ENCODE measurements at regions not wholly inside any gene's neighbourhood (a gene's known extent, or its start where the extent isn't known, plus 50 kb on each side); places are given as distances from the start of the nearest gene placed in this dataset.
A peak's percentile ranks its signal among the peaks of the same experiment; 100 is the strongest.
"Not testable (repeated sequence)": the region's sequence is repeated elsewhere in the genome, so short reads cannot be mapped to it uniquely, and the experiment has no call there.

DNA sequence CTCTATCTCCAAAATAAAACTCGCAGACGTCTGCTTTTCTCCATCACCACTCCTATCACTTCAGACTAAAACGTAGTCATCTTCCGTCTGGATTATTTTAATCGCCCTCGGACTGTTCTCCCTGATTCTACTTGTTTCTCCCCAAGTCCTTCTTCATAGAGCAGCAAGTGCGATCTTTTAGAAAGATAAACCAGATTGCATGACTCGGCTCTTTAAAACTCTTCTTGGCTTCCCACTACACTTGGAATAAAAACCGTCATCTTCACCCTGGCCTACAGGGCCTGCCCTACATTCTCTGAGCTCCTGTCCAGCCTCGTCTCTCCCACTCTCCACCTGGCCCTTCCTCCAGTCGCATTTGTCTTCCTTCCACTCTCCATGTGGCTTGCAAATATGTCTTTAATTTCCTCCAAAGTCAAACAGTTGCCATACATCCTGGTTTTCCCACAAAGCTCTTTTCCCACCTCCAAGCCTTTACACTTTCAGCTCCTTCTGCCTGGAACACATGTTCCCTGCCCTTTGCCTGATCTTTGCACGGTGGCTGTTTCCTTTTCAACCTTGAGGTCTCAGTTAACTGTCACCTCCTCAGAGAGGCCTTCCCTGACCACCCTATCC lies 70.5 kb upstream of the DHX40 start:
- no peak for DNase-seq

DNA sequence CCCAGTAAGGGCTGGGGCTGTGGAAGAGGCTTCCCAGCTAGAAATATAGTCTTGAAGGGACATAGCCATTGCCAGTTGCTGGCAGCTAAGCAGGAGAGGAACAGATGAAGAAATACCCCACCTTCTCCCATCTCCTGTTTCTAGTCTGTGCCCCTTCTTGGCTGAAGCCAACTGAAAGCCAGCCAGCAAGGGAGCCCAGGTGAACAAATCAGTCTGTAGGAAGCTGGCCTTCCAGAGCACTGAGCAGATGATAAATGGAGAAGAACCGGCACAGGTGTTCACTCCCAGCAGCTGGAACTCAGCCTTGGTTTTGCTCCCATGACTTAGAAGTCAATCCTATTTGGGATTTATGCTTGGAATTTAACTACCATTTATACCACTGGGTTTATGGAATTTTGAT lies 69.2 kb upstream of the DHX40 start:
- no peak for DNase-seq

DNA sequence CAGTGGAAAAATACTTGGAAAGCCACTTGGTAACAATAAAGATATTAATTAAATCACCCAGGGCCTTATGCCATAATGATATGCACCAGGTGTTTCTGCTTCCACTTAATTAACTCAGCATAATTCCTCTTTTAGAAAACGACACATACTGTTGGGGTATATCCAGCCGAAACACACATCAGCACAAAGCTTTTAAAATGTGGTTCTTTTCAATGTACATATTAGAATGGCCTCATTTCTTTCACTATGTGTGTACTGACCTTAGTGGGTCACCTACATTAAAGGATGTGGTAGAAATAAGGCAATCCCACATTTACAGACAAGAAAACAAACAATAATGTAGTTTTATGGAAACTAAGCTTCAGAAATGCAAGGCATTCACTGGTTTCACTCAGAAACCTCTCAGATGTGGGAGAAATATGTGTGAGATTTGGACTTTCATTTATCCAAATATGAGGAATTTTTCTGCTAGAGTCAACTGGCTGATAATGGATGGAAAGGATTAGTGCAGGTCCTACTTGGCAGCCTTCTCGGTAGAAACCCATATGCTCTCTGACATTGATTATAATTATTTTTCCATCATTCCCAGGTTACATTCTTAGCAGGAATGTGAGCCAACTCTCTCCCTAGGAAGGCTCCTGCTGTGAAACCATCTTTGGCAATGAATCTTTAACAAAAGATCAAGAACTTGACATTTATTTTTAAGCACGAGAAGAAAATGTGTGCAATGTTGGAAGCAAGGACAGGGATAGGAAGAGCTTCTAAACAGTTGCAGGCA lies 66.7 kb upstream of the DHX40 start:
- peak; percentile 88 for DNase-seq

DNA sequence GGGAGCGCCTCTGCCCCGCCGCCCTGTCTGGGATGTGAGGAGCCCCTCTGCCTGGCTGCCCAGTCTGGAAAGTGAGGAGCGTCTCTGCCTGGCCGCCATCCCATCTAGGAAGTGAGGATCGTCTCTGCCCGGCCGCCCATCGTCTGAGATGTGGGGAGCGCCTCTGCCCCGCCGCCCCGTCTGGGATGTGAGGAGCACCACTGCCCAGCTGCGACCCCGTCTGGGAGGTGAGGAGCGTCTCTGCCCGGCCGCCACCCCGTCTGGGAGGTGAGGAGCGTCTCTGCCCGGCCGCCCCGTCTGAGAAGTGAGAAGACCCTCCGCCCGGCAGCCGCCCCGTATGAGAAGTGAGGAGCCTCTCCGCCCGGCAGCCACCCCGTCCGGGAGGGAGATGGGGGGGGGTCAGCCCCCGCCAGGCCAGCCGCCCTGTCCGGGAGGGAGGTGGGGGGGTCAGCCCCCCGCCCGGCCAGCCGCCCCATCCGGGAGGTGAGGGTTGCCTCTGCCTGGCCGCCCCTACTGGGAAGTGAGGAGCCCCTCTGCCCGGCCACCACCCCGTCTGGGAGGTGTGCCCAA lies 65.2 kb upstream of the DHX40 start:
- DNase-seq: not testable (repeated sequence)

DNA sequence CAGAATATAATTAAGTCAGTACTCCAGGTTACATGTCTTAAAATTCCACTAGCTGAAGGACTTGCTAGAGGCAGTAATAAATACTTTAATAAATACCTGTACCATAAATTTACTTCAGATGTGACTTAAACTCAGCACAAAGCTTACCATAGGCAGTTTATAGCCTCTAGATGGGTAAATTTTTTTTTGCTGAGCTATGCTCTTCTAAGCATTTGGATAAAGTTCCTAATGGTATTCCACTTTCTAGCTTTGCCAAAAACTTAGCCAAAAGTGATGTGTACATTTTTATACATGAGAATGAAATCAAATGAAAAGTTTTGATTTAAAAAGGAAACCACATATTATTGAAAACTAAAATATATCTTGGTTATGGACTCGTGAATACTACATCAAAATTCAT lies 63.7 kb upstream of the DHX40 start:
- no peak for DNase-seq

DNA sequence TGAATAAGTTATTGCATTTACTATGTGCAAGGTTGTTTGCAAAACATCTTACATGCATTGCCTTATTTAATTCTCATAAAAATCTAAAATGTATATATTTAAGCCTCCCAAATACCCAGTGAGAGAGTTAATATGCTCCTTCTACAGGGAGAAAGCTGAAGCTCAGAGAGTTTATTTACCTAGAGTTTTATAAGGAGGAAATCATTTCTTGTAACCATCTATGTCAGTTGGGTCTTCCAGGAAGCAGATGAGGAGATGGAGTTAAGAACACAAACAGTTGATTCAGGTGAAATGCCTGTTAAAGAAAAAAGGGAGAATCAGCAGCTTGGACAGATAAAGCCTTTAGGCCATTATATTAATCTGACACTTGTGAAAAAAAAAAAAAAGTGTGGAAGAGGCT lies 62.6 kb upstream of the DHX40 start:
- DNase-seq: no peak

DNA sequence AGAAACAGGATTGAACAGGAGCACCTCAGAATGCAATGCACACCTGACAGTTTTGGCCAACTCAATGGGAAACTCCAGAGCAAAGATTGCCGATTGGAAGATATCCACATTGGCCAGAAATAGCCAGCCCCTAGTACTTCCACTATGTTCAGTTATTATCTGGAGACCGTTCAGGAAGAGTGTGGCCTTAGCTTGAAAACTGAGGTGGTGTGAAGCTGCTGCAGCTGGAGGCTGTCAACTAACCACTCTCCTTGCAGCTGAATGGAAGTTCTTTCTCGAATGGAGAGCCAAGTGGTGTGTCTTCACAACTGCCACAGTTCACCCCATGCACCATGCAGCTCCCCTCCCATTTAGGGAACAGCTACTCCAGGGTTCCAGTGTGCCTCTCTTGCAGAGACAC lies 61.9 kb upstream of the DHX40 start:
- DNase-seq: no peak

DNA sequence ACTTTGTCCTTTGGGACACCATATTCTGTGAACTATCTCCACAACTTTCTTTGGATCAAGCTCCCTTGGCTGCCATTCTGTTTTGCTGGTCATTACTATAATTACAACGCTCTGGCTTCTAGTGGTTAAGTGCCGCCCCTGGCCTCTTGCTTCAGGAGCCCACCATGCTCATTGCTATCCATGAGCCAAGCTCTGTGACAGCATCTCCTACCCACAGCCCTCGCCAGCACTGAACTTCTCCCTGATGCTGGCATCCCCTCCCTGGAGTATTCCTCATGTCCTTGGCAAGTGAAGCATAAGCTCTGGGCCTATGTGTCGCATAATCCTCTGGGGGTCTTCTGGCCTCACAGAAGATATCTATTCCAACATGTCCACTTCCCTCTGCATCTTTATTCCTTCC lies 60.6 kb upstream of the DHX40 start:
- DNase-seq: no peak

DNA sequence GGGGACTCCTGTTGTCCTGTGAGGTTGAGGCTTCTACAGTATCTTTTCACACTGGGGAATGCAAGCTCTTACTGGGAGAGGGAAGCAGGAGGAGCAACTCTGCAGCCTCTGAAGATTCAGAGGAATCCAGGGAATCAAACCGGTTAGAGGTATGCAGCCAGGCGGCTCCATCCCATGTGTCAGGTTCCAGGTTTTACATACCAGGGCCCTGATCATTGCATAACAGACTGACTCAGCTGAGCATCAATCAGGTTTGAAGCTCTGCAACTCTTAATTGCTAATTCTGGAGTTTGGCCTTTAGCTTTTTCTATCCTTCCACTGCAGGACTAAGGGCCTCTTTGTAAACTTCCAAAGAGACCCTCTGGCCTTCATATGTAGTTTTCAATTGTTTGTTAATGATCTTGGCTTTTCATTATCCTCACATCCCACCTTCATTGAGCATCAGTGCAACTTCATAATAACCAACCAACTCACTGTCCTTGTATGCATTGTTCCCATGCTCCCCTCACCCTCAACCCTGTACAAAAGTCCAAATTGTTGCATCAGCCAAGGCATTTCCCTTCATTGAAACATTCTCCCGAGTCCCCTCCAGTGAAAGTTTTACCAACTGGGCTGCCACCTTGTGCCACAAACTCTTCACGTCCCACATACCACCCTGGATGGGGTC lies 59.7 kb upstream of the DHX40 start:
- DNase-seq: peak; percentile 66

DNA sequence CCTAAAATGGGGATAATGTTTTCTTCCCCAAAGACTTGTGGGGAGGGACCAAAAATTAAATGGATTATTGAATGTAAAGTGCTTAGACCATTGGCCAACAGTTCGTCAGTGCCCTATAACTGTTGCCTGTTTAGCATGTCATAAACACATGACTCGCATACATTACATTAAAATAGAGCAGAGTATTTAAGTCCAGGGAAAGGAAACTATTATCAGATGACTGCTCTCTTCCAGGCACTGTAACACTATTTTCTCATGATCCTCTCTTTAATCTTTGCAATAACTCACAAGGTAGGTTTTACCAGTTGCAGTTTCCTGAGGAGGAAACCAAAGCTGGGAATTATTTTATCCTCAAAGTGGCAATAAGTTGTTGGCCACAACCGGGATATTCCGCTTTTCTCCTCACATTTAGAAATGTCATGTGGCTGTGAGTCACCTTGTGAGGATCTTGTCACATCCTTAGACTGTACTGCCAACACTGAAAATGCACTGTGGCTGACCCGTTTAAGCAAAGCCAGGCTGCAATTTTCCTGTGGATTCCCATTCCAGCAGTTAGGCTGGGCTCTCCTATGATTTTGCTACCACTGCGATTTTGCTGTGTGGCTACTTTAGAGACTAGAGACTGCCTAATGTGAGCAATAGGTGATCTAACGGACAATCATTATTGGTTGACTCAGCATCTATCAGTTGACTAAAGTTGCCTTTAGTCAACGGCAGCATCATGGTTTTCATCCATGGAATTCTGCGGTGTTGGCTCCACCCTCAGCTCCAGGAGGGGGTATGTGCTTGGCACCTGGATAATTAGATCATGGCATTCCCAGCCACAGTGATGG lies 58.3 kb upstream of the DHX40 start:
- DNase-seq: no peak

DNA sequence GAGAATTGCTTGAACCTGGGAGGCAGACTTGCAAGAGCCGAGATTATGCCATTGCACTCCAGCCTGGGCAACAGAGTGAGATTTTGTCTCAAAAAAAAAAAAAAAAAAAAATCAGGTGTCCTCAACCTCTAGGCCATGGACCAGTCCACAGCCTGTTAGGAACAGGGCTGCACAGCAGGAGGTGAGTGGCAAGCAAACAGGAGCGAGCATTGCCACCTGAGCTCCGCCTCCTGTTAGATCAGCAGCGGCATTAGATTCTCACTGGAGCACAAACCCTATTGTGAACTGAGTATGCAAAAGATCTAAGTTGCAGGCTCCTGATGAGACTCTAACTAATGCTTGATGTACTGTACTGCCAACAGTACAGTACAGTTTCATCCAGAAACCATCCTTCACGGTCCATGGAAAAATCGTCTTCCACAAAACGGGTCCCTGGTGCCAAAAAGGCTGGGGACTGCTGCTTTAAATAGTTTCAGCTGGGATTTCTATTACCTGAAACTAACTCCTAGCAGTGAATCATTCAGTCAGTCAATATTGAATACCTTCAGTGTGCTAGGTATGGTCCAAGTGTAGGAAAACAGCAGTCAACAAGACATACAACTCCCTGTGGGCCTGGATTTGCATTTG lies 56.3 kb upstream of the DHX40 start:
- DNase-seq: no peak

DNA sequence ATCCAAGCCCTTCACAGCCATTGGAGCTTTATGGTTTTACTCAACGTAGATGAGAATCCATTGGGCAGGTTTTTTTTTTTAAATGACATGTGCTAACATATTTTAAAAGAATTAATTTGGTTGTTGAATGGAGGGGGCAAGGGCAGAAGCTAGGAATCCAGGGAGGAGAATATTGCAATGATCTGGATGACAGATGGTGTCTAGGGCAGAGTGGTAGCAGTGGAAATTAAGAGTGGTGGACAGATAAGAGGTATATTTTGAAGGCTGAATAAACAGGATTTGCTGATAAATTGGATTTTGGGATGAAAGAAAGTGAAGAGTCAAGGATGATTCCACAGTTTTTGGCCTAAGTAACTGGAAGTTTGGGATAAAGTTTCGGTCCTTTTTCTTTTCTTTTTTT lies 54.8 kb upstream of the DHX40 start:
- DNase-seq: no peak

DNA sequence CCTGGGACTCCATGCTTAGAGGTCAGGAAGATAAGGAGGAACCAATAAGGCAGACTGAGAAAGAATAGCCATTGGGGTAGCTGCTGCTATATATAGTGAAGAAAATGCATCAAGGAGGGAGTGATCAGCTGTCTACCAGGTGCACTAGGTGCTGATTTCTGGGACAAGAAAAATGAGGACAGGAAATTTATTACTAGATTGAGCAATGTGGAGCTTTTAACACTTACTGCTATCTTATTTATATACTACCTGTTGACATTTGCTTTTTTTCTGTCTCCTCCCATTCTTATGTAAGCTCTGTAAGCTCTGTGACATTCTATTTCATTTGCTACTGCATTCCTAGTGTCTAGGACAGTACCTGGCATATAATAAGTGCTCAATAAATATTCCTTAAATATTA lies 53.7 kb upstream of the DHX40 start:
- DNase-seq: no peak

DNA sequence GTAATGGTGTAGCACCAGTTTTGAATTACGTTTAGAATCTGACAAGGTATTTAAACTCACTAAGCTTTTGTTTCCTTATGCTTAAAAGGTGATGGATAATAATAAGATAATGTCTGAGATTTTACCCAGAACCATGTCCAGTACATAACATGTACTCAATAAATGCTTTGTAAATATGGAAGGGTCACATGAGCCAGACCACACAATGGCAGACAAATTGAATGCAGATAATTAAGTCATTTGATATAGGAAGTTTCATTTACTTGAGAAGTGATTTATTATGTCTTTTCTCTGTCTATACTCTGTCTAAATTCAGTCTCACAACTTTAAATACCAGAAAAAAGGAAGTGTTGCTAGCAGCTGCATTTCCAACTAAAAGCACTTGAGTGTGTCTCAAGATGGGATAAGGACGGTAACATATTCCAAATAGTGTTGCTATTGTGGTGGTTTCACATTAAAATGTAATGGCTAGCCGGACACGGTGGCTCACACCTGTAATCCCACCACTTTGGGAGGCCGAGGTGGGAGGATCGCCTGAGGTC lies 52.5 kb upstream of the DHX40 start:
- no peak for DNase-seq

DNA sequence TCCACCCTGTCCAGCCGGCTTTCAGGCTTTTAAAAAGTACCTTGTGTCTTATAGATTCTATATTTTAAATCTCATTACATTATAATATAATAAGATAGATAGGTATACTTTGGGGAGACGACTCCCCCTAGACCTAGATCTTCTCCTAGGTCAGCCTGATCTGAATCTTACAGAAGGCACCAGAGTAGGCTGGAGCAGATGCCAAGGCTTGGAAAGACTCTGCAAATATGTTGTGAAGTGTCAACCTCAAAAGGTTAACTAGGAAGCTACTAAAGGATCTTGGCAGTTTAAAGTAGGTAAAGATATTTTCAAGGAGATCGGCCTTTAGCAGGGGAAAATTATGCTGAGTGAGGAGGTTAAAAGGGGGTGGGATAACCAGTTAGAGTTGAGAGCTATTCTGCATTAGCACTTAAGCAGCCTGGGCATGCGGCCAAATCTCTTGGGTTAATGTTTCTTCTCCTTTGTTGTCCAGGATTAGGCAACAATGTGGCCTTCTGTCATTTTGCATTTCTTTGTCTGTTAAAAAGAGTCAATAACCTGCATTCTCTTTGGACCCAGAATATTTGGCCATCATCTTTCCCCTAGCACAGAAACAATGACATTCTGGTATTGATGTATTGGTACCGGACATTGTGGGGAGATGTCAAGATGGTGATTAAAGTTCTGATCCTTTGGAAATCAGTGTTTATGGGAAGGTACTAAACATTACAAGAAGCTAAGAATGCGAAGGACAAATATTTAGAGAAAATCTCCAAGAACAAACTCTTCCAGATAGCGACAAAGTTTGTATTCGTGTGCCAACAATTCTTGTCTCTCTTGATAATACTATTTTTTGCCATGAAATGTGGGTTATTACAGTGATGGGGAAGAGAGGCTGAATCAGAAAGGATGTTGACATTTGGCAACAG lies 51.2 kb upstream of the DHX40 start:
- peak; percentile 77 for DNase-seq

All from fibroblast of upper back skin (primary cell).